Common myeloid progenitor, CD34-positive (primary cell): ENCODE measurements at regions not wholly inside any gene's neighbourhood (a gene's known extent, or its start where the extent isn't known, plus 50 kb on each side); places are given as distances from the start of the nearest gene placed in this dataset.

ENCODE experiments used
- CTCF ChIA-PET: fragments of 350-600 bp; sonication (Branson Sonifier 250); formaldehyde crosslinking; loops from one replicate; lab custom pipeline; 2021; ENCODE audit warnings: antibody characterized with exemption; lab: Charles Lee
- POLR2A ChIA-PET: fragments of 350-600 bp; sonication (Branson Sonifier 250); formaldehyde crosslinking; loops from one replicate; lab custom pipeline; 2021; ENCODE audit warnings: antibody characterized with exemption; lab: Charles Lee
- DNase-seq, 3 donors: peaks; one replicate each; pipeline versions ENCODE4 v3.0.0 to v3.0.0-alpha.2; 2013
- H3K27ac ChIP-seq, 2 experiments: 1 replicate in 1 of 2; 2 replicates in 1 of 2; pipeline ENCODE4 v1.7.0; 2013; ENCODE audit warnings: inconsistent platforms in 2 of 2, low read length in 2 of 2, mild to moderate bottlenecking in 2 of 2, low read depth in 1 of 2, moderate library complexity in 1 of 2; ENCODE audit not compliant: severe bottlenecking in 2 of 2, insufficient read depth in 1 of 2, poor library complexity in 1 of 2
- H3K27me3 ChIP-seq, 5 experiments: replicated peaks in 2 of 5; 1 replicate in 3 of 5; 2 replicates in 2 of 5; pipeline versions ENCODE4 v1.6.1 to v1.7.0; 2013; ENCODE audit warnings: low read length in 4 of 5, mild to moderate bottlenecking in 2 of 5, moderate library complexity in 2 of 5, inconsistent platforms in 1 of 5; ENCODE audit not compliant: insufficient read depth in 5 of 5, control insufficient read depth in 4 of 5
- H3K36me3 ChIP-seq, 4 experiments: 1 replicate in 2 of 4; 2 replicates in 2 of 4; pipeline versions ENCODE4 v1.6.1 to v1.7.0; 2013; ENCODE audit warnings: low read length in 3 of 4, control low read depth in 1 of 4, mild to moderate bottlenecking in 1 of 4; ENCODE audit not compliant: control insufficient read depth in 4 of 4, insufficient read depth in 4 of 4
- H3K4me1 ChIP-seq, 4 experiments: 1 replicate in 3 of 4; 2 replicates in 1 of 4; pipeline versions ENCODE4 v1.6.1 to v1.7.1; 2013; ENCODE audit warnings: low read length in 3 of 4, mild to moderate bottlenecking in 3 of 4, control low read depth in 1 of 4, inconsistent platforms in 1 of 4, moderate library complexity in 1 of 4; ENCODE audit not compliant: control insufficient read depth in 4 of 4, insufficient read depth in 4 of 4; ENCODE audit errors: control extremely low read depth in 1 of 4
- H3K4me3 ChIP-seq, 7 experiments: 1 replicate in 4 of 7; 2 replicates in 3 of 7; pipeline versions ENCODE4 v1.5.1 to v1.7.0; 2013; ENCODE audit warnings: mild to moderate bottlenecking in 7 of 7, low read length in 6 of 7, moderate library complexity in 6 of 7, inconsistent platforms in 2 of 7, low read depth in 2 of 7, control low read depth in 1 of 7; ENCODE audit not compliant: insufficient read depth in 4 of 7, control insufficient read depth in 1 of 7; ENCODE audit errors: extremely low read depth in 1 of 7
- H3K9me3 ChIP-seq, 5 experiments: 1 replicate in 4 of 5; 2 replicates in 1 of 5; pipeline versions ENCODE4 v1.6.1 to v1.7.1; 2013; ENCODE audit warnings: low read length in 4 of 5, mild to moderate bottlenecking in 2 of 5, inconsistent platforms in 1 of 5, low read depth in 1 of 5, moderate library complexity in 1 of 5; ENCODE audit not compliant: control insufficient read depth in 4 of 5, insufficient read depth in 2 of 5; ENCODE audit errors: control extremely low read depth in 1 of 5
- WGBS: methylation state at CpG from one replicate; pipeline ENCODE4 v1.1.5; 2013; ENCODE audit not compliant: insufficient coverage; 5-methylcytosine and 5-hydroxymethylcytosine counted together

DNA sequence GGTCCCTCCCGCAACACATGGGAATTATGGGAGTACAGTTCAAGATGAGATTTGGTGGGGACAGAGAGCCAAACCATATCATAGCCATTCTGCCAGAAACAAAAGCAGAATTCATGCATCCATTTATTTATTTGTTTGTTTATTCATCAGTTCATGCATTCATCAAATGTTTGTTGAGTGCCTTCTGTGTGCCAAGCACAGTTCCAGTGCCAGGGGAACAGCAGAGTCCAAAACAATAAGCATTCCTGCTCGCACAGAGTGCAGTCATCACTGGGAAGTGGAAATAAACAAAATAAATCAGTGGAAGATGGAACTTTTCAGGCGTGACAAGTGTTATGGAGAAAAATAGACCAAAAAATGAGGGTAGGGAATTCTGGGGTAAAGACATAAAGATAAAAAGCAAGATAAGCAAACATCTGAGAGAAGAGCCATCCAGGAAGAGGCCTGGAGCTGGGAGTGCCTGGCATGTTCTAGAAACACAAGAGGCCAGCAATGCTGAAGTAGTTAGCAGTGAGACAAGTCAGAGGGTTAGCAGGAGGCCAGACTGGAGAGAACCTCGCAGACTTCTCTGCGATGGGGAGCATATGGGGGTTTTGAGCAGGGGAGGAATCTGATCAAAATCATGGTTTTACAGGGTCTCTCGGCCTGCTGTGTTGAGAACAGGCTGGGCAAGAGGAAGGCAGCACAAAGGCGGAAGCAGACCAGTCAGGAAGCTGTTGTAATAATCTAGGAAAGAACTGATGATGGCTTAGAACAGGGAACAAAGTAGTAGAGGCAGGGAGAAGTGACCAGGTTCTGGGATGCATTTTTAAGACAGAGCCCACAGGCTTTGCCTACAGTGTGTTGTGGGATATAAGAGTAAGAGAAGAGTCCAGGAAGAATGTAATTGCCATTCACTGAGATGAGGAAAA lies 113.2 kb downstream of the GLUL start:
- ChIA-PET CTCF (interaction anchor here (1.1 to 2.9 kb wide), 2 partner anchors 8 to 12 kb away, joined by 3 to 15 read pairs; no protein-coding TSS in a partner anchor), POLR2A (no interaction called here)
- WGBS, result 100% methylated on average over 5 of the region's 7 CpGs
- H3K36me3 ChIP-seq, result no peaks in the 10 kb centered on the region
- H3K27me3 ChIP-seq, result no peaks in the 10 kb centered on the region
- no peak for DNase-seq
- H3K9me3 ChIP-seq, result no peaks in the 10 kb centered on the region
- peaks cover 0 to 11% (median 0%) of the 10 kb centered on the region in 4 experiments for H3K4me1 ChIP-seq
- H3K4me3 ChIP-seq, result no peak overlapping the region
- H3K27ac ChIP-seq, result no peak overlapping the region

GRCh38 chr1:182275271-182275670 lies 116.3 kb downstream of the GLUL start:
- DNase-seq, result no peak
- CTCF ChIA-PET, result interaction anchor here (1.0 kb wide), 1 partner anchor 15 kb away, joined by 4 read pairs; no protein-coding TSS in a partner anchor
- no peaks in the 10 kb centered on the region for H3K36me3 ChIP-seq
- H3K4me3 ChIP-seq, result no peak overlapping the region
- peaks cover 0 to 21% (median 2%) of the 10 kb centered on the region in 4 experiments for H3K4me1 ChIP-seq
- no peaks in the 10 kb centered on the region for H3K9me3 ChIP-seq
- no peaks in the 10 kb centered on the region for H3K27me3 ChIP-seq
- WGBS, result 100% methylated on average over 2 of the region's 4 CpGs
- no peak overlapping the region for H3K27ac ChIP-seq
- POLR2A ChIA-PET, result no interaction called here

DNA sequence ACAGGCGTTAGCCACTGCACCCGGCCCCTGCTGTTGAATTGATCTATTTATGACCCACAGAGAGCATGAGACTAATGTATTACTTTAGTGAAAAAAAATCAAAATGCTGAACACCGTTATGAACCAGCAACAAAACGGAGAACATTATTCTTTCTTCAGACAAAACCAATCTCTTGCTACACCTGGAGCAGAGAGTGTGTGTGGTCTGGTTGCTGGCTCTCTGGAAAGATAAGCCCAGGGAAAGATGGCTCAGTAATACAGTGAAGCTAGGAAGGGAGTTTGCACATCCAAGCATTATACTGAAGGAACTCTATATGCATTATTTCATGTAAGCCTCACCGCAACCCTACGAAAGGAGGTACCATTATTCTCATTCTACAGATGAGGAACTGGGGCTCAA lies 117.0 kb downstream of the GLUL start:
- Histone ChIP-seq H3K36me3 (no peaks in the 10 kb centered on the region), H3K27ac (no peak overlapping the region), H3K4me1 (peaks cover 0 to 25% (median 3%) of the 10 kb centered on the region in 4 experiments), H3K9me3 (no peaks in the 10 kb centered on the region), H3K27me3 (no peaks in the 10 kb centered on the region), H3K4me3 (no peak overlapping the region)
- ChIA-PET POLR2A (no interaction called here), CTCF (interaction anchor here (1.0 kb wide), 1 partner anchor 16 kb away, joined by 4 read pairs; no protein-coding TSS in a partner anchor)
- DNase-seq, result no peak
- WGBS, result 100% methylated on average over 3 of the region's 6 CpGs

DNA sequence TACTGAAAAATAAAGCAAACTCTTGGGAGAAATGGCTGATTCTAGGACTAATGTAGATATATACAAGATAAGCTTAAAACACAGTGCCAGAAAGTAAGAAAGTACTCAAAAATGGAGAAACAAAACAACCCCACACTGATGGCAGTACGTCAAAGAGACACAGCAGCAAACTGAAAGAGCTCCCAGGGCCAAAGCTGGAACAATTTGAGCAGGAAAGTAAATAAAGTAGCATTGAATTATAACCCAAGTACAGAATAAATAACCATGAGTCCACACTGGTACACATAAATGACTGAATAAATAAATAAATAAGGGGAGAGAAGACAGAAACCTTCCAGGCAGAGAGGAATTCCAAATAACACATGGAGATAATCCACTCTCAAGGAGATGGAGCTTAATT lies 120.9 kb downstream of the GLUL start:
- CTCF ChIA-PET, result interaction anchor here (1.0 to 1.7 kb wide), 3 partner anchors 11 to 126 kb away, joined by 3 to 4 read pairs (median 3); no protein-coding TSS in a partner anchor
- no CpG with 5 or more reads among the region's 1 CpG for WGBS
- DNase-seq, result no peak

DNA sequence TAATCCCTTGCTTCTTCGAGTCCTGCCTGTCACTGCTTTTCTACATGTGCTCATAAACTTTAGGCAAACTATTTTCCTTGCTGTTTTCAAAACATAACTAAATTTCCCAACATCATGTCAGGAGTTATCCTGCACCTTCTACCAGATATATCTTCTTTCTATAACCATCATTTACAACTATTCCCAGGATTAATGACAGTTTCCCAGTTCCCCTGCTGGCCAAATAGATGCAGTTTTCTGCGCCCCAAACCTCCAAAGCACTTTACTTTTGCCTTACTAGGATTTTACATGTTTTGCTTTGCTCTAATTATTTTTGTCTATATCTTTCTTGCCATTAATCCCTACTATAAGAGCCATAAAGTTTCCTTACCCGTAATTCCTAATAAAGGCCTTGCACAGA lies 122.5 kb downstream of the GLUL start:
- 91% methylated on average over 1 of the region's 3 CpGs for WGBS
- DNase-seq, result no peak
- Histone ChIP-seq H3K36me3 (no peaks in the 10 kb centered on the region), H3K27ac (no peak overlapping the region), H3K27me3 (no peaks in the 10 kb centered on the region), H3K9me3 (no peaks in the 10 kb centered on the region), H3K4me3 (no peak overlapping the region), H3K4me1 (peaks cover 9 to 37% (median 17%) of the 10 kb centered on the region in 4 experiments)
- POLR2A ChIA-PET, result no interaction called here
- CTCF ChIA-PET, result interaction anchor here (1.5 to 2.1 kb wide), 3 partner anchors 23 to 125 kb away, joined by 4 to 6 read pairs (median 4); no protein-coding TSS in a partner anchor

More for the DNA sequence above, 120.9 kb downstream of the GLUL start:
- H3K27me3 ChIP-seq, result no peaks in the 10 kb centered on the region
- H3K4me1 ChIP-seq, result peaks cover 9 to 37% (median 17%) of the 10 kb centered on the region in 4 experiments
- H3K36me3 ChIP-seq, result no peaks in the 10 kb centered on the region
- POLR2A ChIA-PET, result no interaction called here
- H3K27ac ChIP-seq, result no peak overlapping the region
- H3K4me3 ChIP-seq, result no peak overlapping the region
- no peaks in the 10 kb centered on the region for H3K9me3 ChIP-seq

- peak; percentile 16 to 57 (median 39) for DNase-seq
- ChIA-PET POLR2A (no interaction called here), CTCF (interaction anchor here (1.2 to 2.1 kb wide), 4 partner anchors 11 to 125 kb away, joined by 4 to 6 read pairs (median 5); no protein-coding TSS in a partner anchor)
- Histone ChIP-seq H3K36me3 (no peaks in the 10 kb centered on the region), H3K4me1 (peaks cover 9 to 37% (median 17%) of the 10 kb centered on the region in 4 experiments), H3K9me3 (no peaks in the 10 kb centered on the region), H3K27me3 (no peaks in the 10 kb centered on the region), H3K4me3 (no peak overlapping the region), H3K27ac (no peak overlapping the region)
- 50% methylated on average over 1 of the region's 1 CpG for WGBS
Observed at GRCh38 chr1:182268669-182269068, 122.9 kb downstream of the GLUL start.

GRCh38 chr1:182264185-182264584 lies 127.4 kb downstream of the GLUL start:
- H3K9me3 ChIP-seq, result no peaks in the 10 kb centered on the region
- H3K4me3 ChIP-seq, result no peak overlapping the region
- H3K27me3 ChIP-seq, result no peaks in the 10 kb centered on the region
- ChIA-PET POLR2A (no interaction called here), CTCF (interaction anchor here (1.6 kb wide), 1 partner anchor 26 kb away, joined by 4 read pairs; no protein-coding TSS in a partner anchor)
- WGBS, result no CpG with 5 or more reads among the region's 1 CpG
- H3K4me1 ChIP-seq, result peaks cover 8 to 56% (median 39%) of the 10 kb centered on the region in 4 experiments
- H3K36me3 ChIP-seq, result no peaks in the 10 kb centered on the region
- H3K27ac ChIP-seq, result no peak overlapping the region
- no peak for DNase-seq
